Activated CD8-positive, alpha-beta T cell treated with anti-CD3 and anti-CD28 coated beads for 36 hours (primary cell): ENCODE measurements at regions not wholly inside any gene's neighbourhood (a gene's known extent, or its start where the extent isn't known, plus 50 kb on each side); places are given as distances from the start of the nearest gene placed in this dataset.
"Not testable (repeated sequence)": the region's sequence is repeated elsewhere in the genome, so short reads cannot be mapped to it uniquely, and the experiment has no call there.

Source experiments
- ATAC-seq: fragments of 200-7000 bp; cut with Tn5 transposase; one replicate; pipeline ENCODE4 v1.10.0; 2021; ENCODE audit warnings: mild to moderate bottlenecking, moderate library complexity
- CTCF ChIA-PET: fragments of 350-600 bp; sonication (Branson Sonifier 250); formaldehyde crosslinking; loops from one replicate; lab custom pipeline; 2021; ENCODE audit warnings: antibody characterized with exemption; lab: Charles Lee
- POLR2A ChIA-PET: fragments of 350-600 bp; sonication (Branson Sonifier 250); formaldehyde crosslinking; loops from one replicate; lab custom pipeline; 2021; ENCODE audit warnings: antibody characterized with exemption; lab: Charles Lee
- DNase-seq: peaks from one replicate; pipeline ENCODE4 v3.0.0-alpha.2; 2020
- H3K27ac Mint-ChIP-seq: one replicate; pipeline ENCODE4 v1.8.0; 2021; ENCODE audit warnings: mild to moderate bottlenecking, mixed read lengths
- H3K27me3 Mint-ChIP-seq: one replicate; pipeline ENCODE4 v1.8.0; 2021; ENCODE audit warnings: mixed read lengths
- H3K36me3 Mint-ChIP-seq: one replicate; pipeline ENCODE4 v1.8.0; 2021; ENCODE audit warnings: low read depth, mixed read lengths
- H3K4me1 Mint-ChIP-seq: one replicate; pipeline ENCODE4 v1.8.0; 2021; ENCODE audit warnings: low read depth, mixed read lengths
- H3K4me3 Mint-ChIP-seq: one replicate; pipeline ENCODE4 v1.8.0; 2021; ENCODE audit warnings: mild to moderate bottlenecking, moderate library complexity, mixed read lengths
- H3K9me3 Mint-ChIP-seq: one replicate; pipeline ENCODE4 v1.8.0; 2021; ENCODE audit warnings: mixed read lengths
- CTCF ChIP-seq: fragments of 200-600 bp; IDR thresholded peaks from one replicate; pipeline ENCODE4 v1.8.0; 2022; ENCODE audit warnings: antibody characterized with exemption, mild to moderate bottlenecking
- intact Hi-C: fragments of 100-400 bp; cut with micrococcal nuclease; formaldehyde crosslinking; loops from one replicate; pipeline ENCODE4 v1.10.0; 2022

- peaks cover 4% of the 10 kb centered on the region for H3K9me3 Mint-ChIP-seq
- no peaks in the 10 kb centered on the region for H3K27me3 Mint-ChIP-seq
- ChIA-PET POLR2A (no interaction called here), CTCF (no interaction called here)
- H3K36me3 Mint-ChIP-seq = no peaks in the 10 kb centered on the region
- ATAC-seq = no peak
- intact Hi-C loops = no loop called here
- H3K4me3 Mint-ChIP-seq = no peak overlapping the region
- no peak for TF ChIP-seq CTCF
- no peak overlapping the region for H3K27ac Mint-ChIP-seq
- H3K4me1 Mint-ChIP-seq = no peaks in the 10 kb centered on the region
- no peak for DNase-seq
Measured at GRCh38 chr12:17572250-17572649, 517.7 kb downstream of the RERGL start.

- no peak overlapping the region for H3K27ac Mint-ChIP-seq
- H3K27me3 Mint-ChIP-seq = no peaks in the 10 kb centered on the region
- H3K36me3 Mint-ChIP-seq = no peaks in the 10 kb centered on the region
- no peak for ATAC-seq
- no peak for DNase-seq
- ChIA-PET POLR2A (no interaction called here), CTCF (no interaction called here)
- peaks cover 2% of the 10 kb centered on the region for H3K9me3 Mint-ChIP-seq
- no peak overlapping the region for H3K4me3 Mint-ChIP-seq
- no peaks in the 10 kb centered on the region for H3K4me1 Mint-ChIP-seq
- intact Hi-C loops = no loop called here
- no peak for TF ChIP-seq CTCF
Measured at GRCh38 chr12:17571047-17571446, 518.9 kb downstream of the RERGL start.

- H3K4me3 Mint-ChIP-seq, intact Hi-C loops, POLR2A ChIA-PET, H3K4me1 Mint-ChIP-seq, H3K27ac Mint-ChIP-seq, ATAC-seq, DNase-seq, CTCF ChIA-PET, H3K27me3 Mint-ChIP-seq, H3K36me3 Mint-ChIP-seq: not testable (repeated sequence)
- H3K9me3 Mint-ChIP-seq = peaks cover 14% of the 10 kb centered on the region
Measured at GRCh38 chr12:17564630-17565029, 525.4 kb downstream of the RERGL start.

- intact Hi-C loops = no loop called here
- no peak overlapping the region for H3K27ac Mint-ChIP-seq
- H3K4me3 Mint-ChIP-seq = no peak overlapping the region
- H3K27me3 Mint-ChIP-seq = no peaks in the 10 kb centered on the region
- ATAC-seq (no peak), DNase-seq (no peak)
- ChIA-PET POLR2A (no interaction called here), CTCF (no interaction called here)
- H3K36me3 Mint-ChIP-seq = no peaks in the 10 kb centered on the region
- peaks cover 12% of the 10 kb centered on the region for H3K9me3 Mint-ChIP-seq
- no peak for TF ChIP-seq CTCF
- H3K4me1 Mint-ChIP-seq = no peaks in the 10 kb centered on the region
Measured at GRCh38 chr12:17550011-17550410, 540.0 kb downstream of the RERGL start.

- Mint-ChIP-seq H3K4me1 (no peaks in the 10 kb centered on the region), H3K4me3 (no peak overlapping the region), H3K27ac (no peak overlapping the region), H3K27me3 (no peaks in the 10 kb centered on the region), H3K9me3 (peaks cover 19% of the 10 kb centered on the region), H3K36me3 (no peaks in the 10 kb centered on the region)
- ChIA-PET CTCF (no interaction called here), POLR2A (no interaction called here)
- DNase-seq (no peak), ATAC-seq (no peak)
- TF ChIP-seq CTCF = no peak
- intact Hi-C loops = no loop called here
Measured at GRCh38 chr12:17540921-17541320, 549.1 kb downstream of the RERGL start.

- peaks cover 5% of the 10 kb centered on the region for H3K9me3 Mint-ChIP-seq
- no peaks in the 10 kb centered on the region for H3K4me1 Mint-ChIP-seq
- intact Hi-C loops = no loop called here
- no peak overlapping the region for H3K27ac Mint-ChIP-seq
- DNase-seq (no peak), ATAC-seq (no peak)
- no peak overlapping the region for H3K4me3 Mint-ChIP-seq
- TF ChIP-seq CTCF = no peak
- no peaks in the 10 kb centered on the region for H3K36me3 Mint-ChIP-seq
- no peaks in the 10 kb centered on the region for H3K27me3 Mint-ChIP-seq
- POLR2A ChIA-PET = no interaction called here
- CTCF ChIA-PET = no interaction called here
Measured at GRCh38 chr12:17528394-17528793, 561.6 kb downstream of the RERGL start.
